HEK293T (cell line): ENCODE measurements at regions not wholly inside any gene's neighbourhood (a gene's known extent, or its start where the extent isn't known, plus 50 kb on each side); places are given as distances from the start of the nearest gene placed in this dataset.

Experiments
- ARNT ChIP-seq: fragments of 450-650 bp; IDR thresholded peaks from 2 replicates; pipeline ENCODE4 v1.6.1; 2017; ENCODE audit warnings: mild to moderate bottlenecking
- BHLHE40 ChIP-seq: fragments of 450-650 bp; IDR thresholded peaks from 2 replicates; pipeline ENCODE4 v1.6.1; 2016; ENCODE audit warnings: mild to moderate bottlenecking, moderate library complexity, borderline replicate concordance
- FOXA1 ChIP-seq: fragments of 450-650 bp; IDR thresholded peaks from 2 replicates; pipeline ENCODE4 v1.6.1; 2016; ENCODE audit warnings: mild to moderate bottlenecking
- FOXK2 ChIP-seq: fragments of 450-650 bp; IDR thresholded peaks from 2 replicates; pipeline ENCODE4 v1.6.1; 2016; ENCODE audit warnings: mild to moderate bottlenecking
- FOXM1 ChIP-seq: fragments of 450-650 bp; IDR thresholded peaks from 2 replicates; pipeline ENCODE4 v1.6.1; 2017; ENCODE audit warnings: mild to moderate bottlenecking, borderline replicate concordance
- SP1 ChIP-seq: fragments of 450-650 bp; IDR thresholded peaks from 2 replicates; pipeline ENCODE4 v1.6.1; 2017
- SUZ12 ChIP-seq: fragments of 450-650 bp; IDR thresholded peaks from 2 replicates; pipeline ENCODE4 v1.6.1; 2016; ENCODE audit warnings: mild to moderate bottlenecking
- ZNF384 ChIP-seq: fragments of 450-650 bp; IDR thresholded peaks from 2 replicates; pipeline ENCODE4 v1.6.1; 2016
- TF ChIP-seq, protein P1 (sequence below): fragments of 450-650 bp; IDR thresholded peaks from 2 replicates; pipeline ENCODE4 v1.6.1; 2016

- TF ChIP-seq FOXK2 (no peak), BHLHE40 (no peak), ZNF384 (no peak), FOXA1 (no peak), ARNT (no peak), SP1 (no peak), FOXM1 (no peak), SUZ12 (no peak)
- TF ChIP-seq, protein P1, sequence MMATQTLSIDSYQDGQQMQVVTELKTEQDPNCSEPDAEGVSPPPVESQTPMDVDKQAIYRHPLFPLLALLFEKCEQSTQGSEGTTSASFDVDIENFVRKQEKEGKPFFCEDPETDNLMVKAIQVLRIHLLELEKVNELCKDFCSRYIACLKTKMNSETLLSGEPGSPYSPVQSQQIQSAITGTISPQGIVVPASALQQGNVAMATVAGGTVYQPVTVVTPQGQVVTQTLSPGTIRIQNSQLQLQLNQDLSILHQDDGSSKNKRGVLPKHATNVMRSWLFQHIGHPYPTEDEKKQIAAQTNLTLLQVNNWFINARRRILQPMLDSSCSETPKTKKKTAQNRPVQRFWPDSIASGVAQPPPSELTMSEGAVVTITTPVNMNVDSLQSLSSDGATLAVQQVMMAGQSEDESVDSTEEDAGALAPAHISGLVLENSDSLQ, result no peak
These were observed 76.1 kb upstream of the INSIG1 start for GRCh38 chr7:155221547-155221946.
